Mucosa of rectum (tissue), 2 donors: ENCODE measurements at regions not wholly inside any gene's neighbourhood (a gene's known extent, or its start where the extent isn't known, plus 50 kb on each side); places are given as distances from the start of the nearest gene placed in this dataset.

Experiments
- H3K27ac ChIP-seq, 2 donors: one replicate each; pipeline ENCODE4 v1.7.0; 2013; ENCODE audit warnings: inconsistent platforms in 2 of 2, low read depth in 2 of 2, low read length in 2 of 2
- H3K27me3 ChIP-seq, 2 donors: one replicate each; pipeline ENCODE4 v1.7.0; 2013; ENCODE audit warnings: low read length in 2 of 2; ENCODE audit not compliant: control insufficient read depth in 2 of 2, insufficient read depth in 2 of 2
- H3K36me3 ChIP-seq, 2 donors: one replicate each; pipeline ENCODE4 v1.7.0; 2013; ENCODE audit warnings: low read length in 2 of 2; ENCODE audit not compliant: control insufficient read depth in 2 of 2, insufficient read depth in 2 of 2
- H3K4me1 ChIP-seq, 2 donors: one replicate each; pipeline ENCODE4 v1.7.0; 2013; ENCODE audit warnings: low read length in 2 of 2, mild to moderate bottlenecking in 1 of 2; ENCODE audit not compliant: control insufficient read depth in 2 of 2, insufficient read depth in 2 of 2
- H3K4me3 ChIP-seq, 2 donors: one replicate each; pipeline ENCODE4 v1.7.0; 2013; ENCODE audit warnings: low read length in 2 of 2
- H3K9ac ChIP-seq, 2 donors: one replicate each; pipeline ENCODE4 v1.7.0; 2013; ENCODE audit warnings: low read length in 2 of 2, low read depth in 1 of 2, mild to moderate bottlenecking in 1 of 2
- H3K9me3 ChIP-seq, 2 donors: one replicate each; pipeline ENCODE4 v1.7.0; 2013; ENCODE audit warnings: low read length in 2 of 2; ENCODE audit not compliant: control insufficient read depth in 2 of 2
- donor health status: healthy.
- donor health status: Normal muscosa, but diverticular disease.

GRCh38 chr9:96183751-96184150, 118.2 kb downstream of the HSD17B3 start:
- Histone ChIP-seq H3K27me3 (no peaks in the 10 kb centered on the region), H3K36me3 (no peaks in the 10 kb centered on the region), H3K4me1 (peaks cover 6 to 12% of the 10 kb centered on the region in 2 donors), H3K9me3 (no peaks in the 10 kb centered on the region), H3K4me3 (no peak overlapping the region), H3K27ac (no peak overlapping the region), H3K9ac (no peak overlapping the region)

- no peak overlapping the region for H3K27ac ChIP-seq
- no peaks in the 10 kb centered on the region for H3K36me3 ChIP-seq
- no peak overlapping the region for H3K9ac ChIP-seq
- no peaks in the 10 kb centered on the region for H3K27me3 ChIP-seq
- no peak overlapping the region for H3K4me3 ChIP-seq
- H3K4me1 ChIP-seq: peaks cover 3 to 4% of the 10 kb centered on the region in 2 donors
- no peaks in the 10 kb centered on the region for H3K9me3 ChIP-seq
Measured at GRCh38 chr9:96178153-96178552, 123.8 kb downstream of the HSD17B3 start.

GRCh38 chr9:96177719-96178028, 124.3 kb downstream of the HSD17B3 start:
- H3K27me3 ChIP-seq: no peaks in the 10 kb centered on the region
- H3K9ac ChIP-seq: no peak overlapping the region
- H3K27ac ChIP-seq: peak overlapping the region in 1 of 2 donors; percentile 43
- no peaks in the 10 kb centered on the region for H3K9me3 ChIP-seq
- H3K4me3 ChIP-seq: no peak overlapping the region
- no peaks in the 10 kb centered on the region for H3K36me3 ChIP-seq
- H3K4me1 ChIP-seq: peaks cover 3 to 4% of the 10 kb centered on the region in 2 donors

- H3K4me3 ChIP-seq: no peak overlapping the region
- no peaks in the 10 kb centered on the region for H3K36me3 ChIP-seq
- H3K27me3 ChIP-seq: no peaks in the 10 kb centered on the region
- peak overlapping the region in 1 of 2 donors; percentile 43 for H3K27ac ChIP-seq
- no peaks in the 10 kb centered on the region for H3K9me3 ChIP-seq
- no peak overlapping the region for H3K9ac ChIP-seq
- peaks cover 3 to 7% of the 10 kb centered on the region in 2 donors for H3K4me1 ChIP-seq
Measured at GRCh38 chr9:96177005-96177718, 124.8 kb downstream of the HSD17B3 start.

GRCh38 chr9:96175796-96176195, 126.2 kb downstream of the HSD17B3 start:
- no peaks in the 10 kb centered on the region for H3K36me3 ChIP-seq
- H3K4me1 ChIP-seq: peaks cover 6 to 11% of the 10 kb centered on the region in 2 donors
- H3K4me3 ChIP-seq: no peak overlapping the region
- H3K9ac ChIP-seq: no peak overlapping the region
- H3K9me3 ChIP-seq: no peaks in the 10 kb centered on the region
- no peaks in the 10 kb centered on the region for H3K27me3 ChIP-seq
- H3K27ac ChIP-seq: no peak overlapping the region

GRCh38 chr9:96175001-96175400, 127.0 kb downstream of the HSD17B3 start:
- Histone ChIP-seq H3K4me1 (peaks cover 11 to 12% of the 10 kb centered on the region in 2 donors), H3K27me3 (no peaks in the 10 kb centered on the region), H3K4me3 (no peak overlapping the region), H3K9ac (no peak overlapping the region), H3K27ac (no peak overlapping the region), H3K9me3 (no peaks in the 10 kb centered on the region), H3K36me3 (no peaks in the 10 kb centered on the region)

- H3K27me3 ChIP-seq: no peaks in the 10 kb centered on the region
- H3K9me3 ChIP-seq: no peaks in the 10 kb centered on the region
- H3K9ac ChIP-seq: no peak overlapping the region
- H3K36me3 ChIP-seq: no peaks in the 10 kb centered on the region
- H3K4me3 ChIP-seq: no peak overlapping the region
- H3K27ac ChIP-seq: no peak overlapping the region
- H3K4me1 ChIP-seq: peaks cover 13 to 17% of the 10 kb centered on the region in 2 donors
Measured at GRCh38 chr9:96174371-96174770, 127.6 kb downstream of the HSD17B3 start.

- no peaks in the 10 kb centered on the region for H3K27me3 ChIP-seq
- H3K36me3 ChIP-seq: no peaks in the 10 kb centered on the region
- H3K9ac ChIP-seq: no peak overlapping the region
- no peaks in the 10 kb centered on the region for H3K9me3 ChIP-seq
- H3K27ac ChIP-seq: no peak overlapping the region
- H3K4me3 ChIP-seq: no peak overlapping the region
- H3K4me1 ChIP-seq: peaks cover 16 to 21% of the 10 kb centered on the region in 2 donors
Measured at GRCh38 chr9:96173640-96174039, 128.3 kb downstream of the HSD17B3 start.

- no peaks in the 10 kb centered on the region for H3K9me3 ChIP-seq
- no peaks in the 10 kb centered on the region for H3K27me3 ChIP-seq
- no peaks in the 10 kb centered on the region for H3K36me3 ChIP-seq
- H3K4me1 ChIP-seq: peaks cover 16 to 22% of the 10 kb centered on the region in 2 donors
- no peak overlapping the region for H3K4me3 ChIP-seq
- H3K9ac ChIP-seq: no peak overlapping the region
- H3K27ac ChIP-seq: no peak overlapping the region
Measured at GRCh38 chr9:96172797-96173196, 129.2 kb downstream of the HSD17B3 start.

GRCh38 chr9:96171728-96172127, 130.2 kb downstream of the HSD17B3 start:
- no peaks in the 10 kb centered on the region for H3K27me3 ChIP-seq
- peak overlapping the region; percentile 29 to 39 for H3K27ac ChIP-seq
- H3K36me3 ChIP-seq: no peaks in the 10 kb centered on the region
- H3K4me1 ChIP-seq: peaks cover 12 to 20% of the 10 kb centered on the region in 2 donors
- H3K9me3 ChIP-seq: no peaks in the 10 kb centered on the region
- no peak overlapping the region for H3K9ac ChIP-seq
- H3K4me3 ChIP-seq: no peak overlapping the region
